ENCODE measurements at regions not wholly inside any gene's neighbourhood (a gene's known extent, or its start where the extent isn't known, plus 50 kb on each side); places are given as distances from the start of the nearest gene placed in this dataset.

DNA sequence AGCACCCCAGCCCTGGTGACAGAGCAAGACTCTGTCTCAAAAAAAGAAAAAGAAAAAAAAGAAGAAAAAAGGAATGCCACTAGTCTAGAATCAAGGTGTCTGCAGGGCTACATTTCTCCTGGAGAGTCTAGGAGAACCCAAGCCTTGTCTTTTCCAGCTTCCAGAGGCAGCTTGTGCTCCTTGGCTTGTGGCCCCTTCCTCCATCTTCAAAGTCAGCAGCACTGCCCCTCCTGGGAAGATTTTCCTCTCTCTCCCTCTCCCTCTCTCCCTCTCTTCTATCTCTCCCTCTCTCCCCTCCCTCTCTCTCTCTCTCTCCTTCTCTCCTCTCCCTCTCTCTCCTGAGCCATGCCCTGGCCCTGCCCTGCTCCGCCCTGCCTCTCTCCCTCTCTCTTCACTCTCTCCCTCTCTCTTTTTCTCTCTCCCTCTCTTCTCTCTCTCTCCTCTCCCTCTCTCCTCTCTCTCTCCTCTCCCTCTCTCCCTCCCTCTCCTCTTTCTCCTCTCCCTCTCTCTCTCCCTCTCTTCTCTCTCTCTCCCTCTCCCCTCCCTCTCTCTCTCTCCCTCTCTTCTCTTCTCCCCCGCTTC, 97.7 kb upstream of the FGF3 start:
- RAD21 ChIA-PET (ENCODE audit: low non-redundant PET in 1 of 2, low total read pairs in 2 of 2, uncharacterized antibody in 2 of 2, unreplicated experiment in 2 of 2): no interaction called here
- intact Hi-C loops (cut with micrococcal nuclease): loop anchor here (5.0 kb wide), 1 partner anchor 160 kb away; the partner anchor contains the start of gene ANO1

More for the DNA sequence above, 97.7 kb upstream of the FGF3 start:
- POLR2A ChIA-PET: interaction anchor here (1.0 kb wide), 1 partner anchor 275 kb away, joined by 3 read pairs; no protein-coding TSS in a partner anchor
- Histone ChIP-seq H3K9me3 (ENCODE audit: control insufficient read depth in 1 of 2, insufficient read depth in 1 of 2, low read depth in 1 of 2, low read length in 2 of 2) (no peaks in the 10 kb centered on the region), H3K79me2 (ENCODE audit: insufficient read depth, low read length) (no peaks in the 10 kb centered on the region), H3K4me2 (ENCODE audit: low read length) (no peak overlapping the region), H3K36me3 (ENCODE audit: control insufficient read depth in 1 of 2, insufficient read depth in 2 of 2, low read length in 2 of 2) (no peaks in the 10 kb centered on the region), H3K27ac (ENCODE audit: low read depth, low read length) (no peak overlapping the region), H3K4me3 (replicated peaks in 1 of 2; ENCODE audit: low read depth in 1 of 2, low read length in 2 of 2) (no peak overlapping the region), H3K27me3 (ENCODE audit: insufficient read depth, low read length) (no peaks in the 10 kb centered on the region), H4K20me1 (ENCODE audit: insufficient read depth) (no peaks in the 10 kb centered on the region), H3K9me2 (ENCODE audit: insufficient read depth) (no peaks in the 10 kb centered on the region), H3K9ac (ENCODE audit: low read length) (no peak overlapping the region), H3K4me1 (ENCODE audit: control insufficient read depth in 1 of 2, insufficient read depth in 2 of 2, low read length in 2 of 2) (peaks cover 27 to 57% of the 10 kb centered on the region in 2 experiments), H2AFZ (ENCODE audit: low read depth, low read length, poor library complexity, severe bottlenecking) (no peak overlapping the region)
- TF ChIP-seq TCF7L2 (IDR thresholded peaks at IDR 0.05; ENCODE audit: borderline replicate concordance, extremely low read depth, insufficient read depth, insufficient read length): no peak
- no peak for TF ChIP-seq CEBPB (IDR thresholded peaks at IDR 0.05; ENCODE audit: low read depth)
- no peak for TF ChIP-seq CBX3 (IDR thresholded peaks at IDR 0.05; ENCODE audit: low read depth)
- no peak for TF ChIP-seq EGR1 (IDR thresholded peaks at IDR 0.05; ENCODE audit: low read depth)
- TF ChIP-seq ATF3 (IDR thresholded peaks at IDR 0.05): no peak
- TF ChIP-seq SRF (IDR thresholded peaks at IDR 0.05; ENCODE audit: low read depth): no peak
- TF ChIP-seq, protein P1, sequence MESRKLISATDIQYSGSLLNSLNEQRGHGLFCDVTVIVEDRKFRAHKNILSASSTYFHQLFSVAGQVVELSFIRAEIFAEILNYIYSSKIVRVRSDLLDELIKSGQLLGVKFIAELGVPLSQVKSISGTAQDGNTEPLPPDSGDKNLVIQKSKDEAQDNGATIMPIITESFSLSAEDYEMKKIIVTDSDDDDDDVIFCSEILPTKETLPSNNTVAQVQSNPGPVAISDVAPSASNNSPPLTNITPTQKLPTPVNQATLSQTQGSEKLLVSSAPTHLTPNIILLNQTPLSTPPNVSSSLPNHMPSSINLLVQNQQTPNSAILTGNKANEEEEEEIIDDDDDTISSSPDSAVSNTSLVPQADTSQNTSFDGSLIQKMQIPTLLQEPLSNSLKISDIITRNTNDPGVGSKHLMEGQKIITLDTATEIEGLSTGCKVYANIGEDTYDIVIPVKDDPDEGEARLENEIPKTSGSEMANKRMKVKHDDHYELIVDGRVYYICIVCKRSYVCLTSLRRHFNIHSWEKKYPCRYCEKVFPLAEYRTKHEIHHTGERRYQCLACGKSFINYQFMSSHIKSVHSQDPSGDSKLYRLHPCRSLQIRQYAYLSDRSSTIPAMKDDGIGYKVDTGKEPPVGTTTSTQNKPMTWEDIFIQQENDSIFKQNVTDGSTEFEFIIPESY (IDR thresholded peaks at IDR 0.05; ENCODE audit: extremely low read depth, insufficient replicate concordance, low read length): no peak
- no peak for TF ChIP-seq JUND (IDR thresholded peaks at IDR 0.05)
- TF ChIP-seq ELF1 (IDR thresholded peaks at IDR 0.05; ENCODE audit: borderline replicate concordance, low read depth): no peak
- no peak for TF ChIP-seq EZH2 (IDR thresholded peaks at IDR 0.05)
- no peak for TF ChIP-seq YY1 (IDR thresholded peaks at IDR 0.05; ENCODE audit: extremely low read depth, insufficient replicate concordance, low read depth, low read length)
- TF ChIP-seq POLR2AphosphoS5 (IDR thresholded peaks at IDR 0.05; ENCODE audit: low read depth, low read length): no peak
- TF ChIP-seq SP1 (IDR thresholded peaks at IDR 0.05; ENCODE audit: low read depth): no peak
- TF ChIP-seq SIN3A (IDR thresholded peaks at IDR 0.05; ENCODE audit: low read depth): no peak
- TF ChIP-seq RAD21 (IDR thresholded peaks at IDR 0.05; ENCODE audit: low read depth): no peak
- TF ChIP-seq ZFX (IDR thresholded peaks at IDR 0.05): no peak
- TF ChIP-seq, protein P2, sequence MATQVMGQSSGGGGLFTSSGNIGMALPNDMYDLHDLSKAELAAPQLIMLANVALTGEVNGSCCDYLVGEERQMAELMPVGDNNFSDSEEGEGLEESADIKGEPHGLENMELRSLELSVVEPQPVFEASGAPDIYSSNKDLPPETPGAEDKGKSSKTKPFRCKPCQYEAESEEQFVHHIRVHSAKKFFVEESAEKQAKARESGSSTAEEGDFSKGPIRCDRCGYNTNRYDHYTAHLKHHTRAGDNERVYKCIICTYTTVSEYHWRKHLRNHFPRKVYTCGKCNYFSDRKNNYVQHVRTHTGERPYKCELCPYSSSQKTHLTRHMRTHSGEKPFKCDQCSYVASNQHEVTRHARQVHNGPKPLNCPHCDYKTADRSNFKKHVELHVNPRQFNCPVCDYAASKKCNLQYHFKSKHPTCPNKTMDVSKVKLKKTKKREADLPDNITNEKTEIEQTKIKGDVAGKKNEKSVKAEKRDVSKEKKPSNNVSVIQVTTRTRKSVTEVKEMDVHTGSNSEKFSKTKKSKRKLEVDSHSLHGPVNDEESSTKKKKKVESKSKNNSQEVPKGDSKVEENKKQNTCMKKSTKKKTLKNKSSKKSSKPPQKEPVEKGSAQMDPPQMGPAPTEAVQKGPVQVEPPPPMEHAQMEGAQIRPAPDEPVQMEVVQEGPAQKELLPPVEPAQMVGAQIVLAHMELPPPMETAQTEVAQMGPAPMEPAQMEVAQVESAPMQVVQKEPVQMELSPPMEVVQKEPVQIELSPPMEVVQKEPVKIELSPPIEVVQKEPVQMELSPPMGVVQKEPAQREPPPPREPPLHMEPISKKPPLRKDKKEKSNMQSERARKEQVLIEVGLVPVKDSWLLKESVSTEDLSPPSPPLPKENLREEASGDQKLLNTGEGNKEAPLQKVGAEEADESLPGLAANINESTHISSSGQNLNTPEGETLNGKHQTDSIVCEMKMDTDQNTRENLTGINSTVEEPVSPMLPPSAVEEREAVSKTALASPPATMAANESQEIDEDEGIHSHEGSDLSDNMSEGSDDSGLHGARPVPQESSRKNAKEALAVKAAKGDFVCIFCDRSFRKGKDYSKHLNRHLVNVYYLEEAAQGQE (IDR thresholded peaks at IDR 0.05; ENCODE audit: low read depth): no peak
- TF ChIP-seq CTCF (IDR thresholded peaks at IDR 0.05 in 2 of 3, conservative IDR thresholded peaks at IDR 0.05 in 1 of 3; ENCODE audit: borderline replicate concordance in 1 of 3, insufficient read depth in 1 of 3, low read depth in 2 of 3, low read length in 2 of 3): no peak
- no peak for TF ChIP-seq POLR2A (IDR thresholded peaks at IDR 0.05; ENCODE audit: borderline replicate concordance, extremely low read depth, insufficient read depth, insufficient read length)
- TF ChIP-seq EZH2phosphoT487 (IDR thresholded peaks at IDR 0.05; ENCODE audit: borderline replicate concordance): no peak
- no TSS peak for BruUV-seq (replicated peaks)
- DNase-seq (ENCODE audit: low read depth, low spot score): no peak
- ATAC-seq: no peak
- CTCF ChIA-PET: interaction anchor here (0.7 to 3.0 kb wide), 5 partner anchors 31 to 278 kb away, joined by 3 to 20 read pairs (median 3); no protein-coding TSS in a partner anchor

Data from HCT116 (cell line).